ENCODE measurements at regions not wholly inside any gene's neighbourhood (a gene's known extent, or its start where the extent isn't known, plus 50 kb on each side); places are given as distances from the start of the nearest gene placed in this dataset.
A peak's percentile ranks its signal among the peaks of the same experiment; 100 is the strongest.

DNA sequence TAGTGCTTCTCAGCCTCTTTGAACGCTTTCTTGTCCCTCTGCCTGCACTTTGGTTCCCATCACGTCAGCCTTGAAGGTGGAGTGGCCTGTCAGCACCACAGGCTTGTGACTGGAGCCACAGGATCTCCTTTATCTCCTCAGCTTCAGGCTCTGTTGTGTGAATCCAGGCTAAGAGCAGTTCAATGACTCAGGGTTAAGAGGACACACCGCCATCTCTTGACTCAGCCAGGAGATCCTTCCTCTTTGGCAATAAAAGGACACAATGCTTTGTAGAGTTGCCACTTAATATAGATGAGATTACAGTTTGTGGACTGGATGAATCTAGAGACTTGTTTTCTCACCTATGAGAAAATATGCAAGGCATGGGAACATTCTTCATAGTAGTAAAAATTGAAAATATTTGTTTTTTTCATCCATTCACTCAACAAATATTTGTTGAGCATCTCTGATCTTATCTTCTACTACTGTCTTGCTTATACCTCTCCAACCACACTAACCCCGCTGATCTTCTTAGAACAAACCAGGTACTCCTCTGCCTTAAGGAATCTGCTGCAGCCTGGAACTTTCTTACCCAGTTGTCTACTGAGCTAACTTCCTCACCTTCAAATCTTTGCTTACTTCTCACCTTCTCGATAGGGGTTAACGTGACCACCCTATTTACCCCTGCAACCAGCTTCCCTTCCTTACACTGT lies 62.3 kb downstream of the UCHL1 start:
- no peak for DNase-seq

DNA sequence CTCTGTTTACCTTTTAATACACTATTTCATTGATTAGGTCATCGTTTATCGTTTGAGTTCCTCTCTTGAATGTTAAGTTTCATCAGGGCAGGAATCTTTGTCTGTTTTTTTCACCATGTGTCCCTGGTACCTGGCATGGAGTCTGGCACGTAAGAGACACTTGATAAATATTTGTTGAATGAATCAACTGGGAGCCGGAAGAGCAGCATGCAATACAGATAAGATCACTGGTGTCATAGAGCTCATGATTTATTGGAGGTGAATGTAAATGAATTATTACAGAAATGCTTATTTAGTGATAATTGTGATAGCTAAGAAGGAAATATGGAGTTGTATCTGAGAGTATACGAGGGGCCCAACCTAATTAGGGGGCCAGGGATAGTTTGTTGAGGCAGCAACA lies 62.8 kb downstream of the UCHL1 start:
- DNase-seq, result no peak

DNA sequence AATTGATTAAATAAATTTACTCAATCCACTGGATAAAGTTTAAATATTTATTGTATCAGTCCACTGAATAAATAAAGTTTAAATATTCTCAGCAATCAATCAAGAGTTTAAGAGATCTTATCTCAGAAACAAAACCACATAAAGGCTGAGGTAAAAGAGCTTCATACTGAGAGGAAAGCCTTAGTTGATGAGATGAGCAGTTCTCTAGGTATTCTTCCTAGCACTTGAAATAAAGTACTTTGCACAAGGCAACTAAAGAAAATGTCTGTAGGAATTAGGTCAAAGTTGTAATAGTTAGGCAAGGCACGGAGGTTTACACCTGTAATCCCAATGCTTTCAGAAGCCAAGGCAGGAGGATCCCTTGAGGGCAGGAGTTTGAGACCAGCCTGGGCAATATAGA lies 63.5 kb downstream of the UCHL1 start:
- no peak for DNase-seq

DNA sequence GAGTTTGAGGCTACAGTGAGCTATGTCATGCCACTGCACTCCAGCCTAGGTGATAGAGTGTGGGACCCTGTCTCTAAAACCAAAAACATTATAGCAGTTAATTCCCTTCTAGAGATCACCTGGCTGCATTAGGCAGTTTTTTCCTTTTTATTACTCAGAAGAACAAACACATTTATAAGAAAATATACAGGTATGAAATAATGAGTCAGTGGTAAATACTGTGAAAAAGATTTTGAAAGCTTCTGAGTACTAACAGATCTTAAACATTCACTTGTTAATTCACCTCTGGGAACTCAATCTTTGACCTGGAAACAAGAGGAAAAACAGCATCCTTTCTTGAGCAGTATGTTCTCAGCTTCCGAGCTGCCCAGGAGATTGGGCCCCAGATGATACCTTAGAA lies 64.1 kb downstream of the UCHL1 start:
- DNase-seq, result no peak

DNA sequence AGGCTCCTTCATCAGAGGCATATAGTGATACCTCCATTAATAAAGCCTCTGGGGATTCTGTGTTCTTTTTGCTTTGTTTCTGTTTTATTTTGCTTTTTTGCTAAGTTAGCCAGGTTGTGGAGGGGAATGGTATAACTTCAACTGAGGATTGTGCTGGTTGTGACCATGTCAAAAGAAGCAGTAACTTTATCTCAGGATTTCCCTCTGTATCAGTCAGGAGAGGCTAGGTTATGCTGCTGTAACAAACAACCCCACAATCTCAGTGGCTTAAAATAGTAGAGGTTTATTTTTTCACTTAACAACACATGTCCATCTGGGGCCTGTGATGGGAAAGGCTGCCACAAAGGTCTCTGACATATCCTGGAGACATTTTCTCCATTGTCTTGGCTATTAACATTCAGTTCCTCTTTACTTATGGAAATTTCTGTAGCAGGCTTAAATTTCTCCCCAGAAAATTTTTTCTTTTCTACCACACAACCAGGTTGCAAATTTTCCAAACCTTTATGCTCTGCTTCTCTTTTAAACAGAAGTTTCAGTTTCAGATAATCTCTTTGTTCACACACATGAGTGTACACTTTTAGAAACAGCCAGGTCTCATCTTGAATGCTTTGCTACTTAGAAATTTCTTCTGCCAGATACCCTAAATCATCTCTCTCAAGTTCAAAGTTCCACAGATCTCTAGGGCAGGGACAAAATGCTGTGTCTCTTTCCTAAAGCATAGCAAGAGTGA lies 64.7 kb downstream of the UCHL1 start:
- DNase-seq, result no peak

DNA sequence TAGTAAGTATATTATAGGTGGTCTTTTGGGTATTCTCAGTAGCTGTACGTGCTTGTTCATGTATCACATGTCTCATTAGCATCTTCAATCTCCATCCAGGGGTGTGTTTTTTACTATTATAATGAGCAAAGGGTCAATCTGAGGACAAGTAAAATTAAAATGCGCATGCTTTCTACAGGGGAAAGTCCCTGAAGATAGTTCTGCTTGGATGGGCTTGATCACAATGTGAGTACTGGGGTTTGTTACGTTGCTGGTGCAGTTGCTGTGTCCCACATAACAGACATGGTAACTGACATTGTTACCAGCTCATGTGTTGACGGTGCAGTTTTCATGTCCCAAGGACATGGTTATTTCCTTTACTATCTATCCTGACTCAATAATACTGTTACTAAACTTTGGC lies 65.9 kb downstream of the UCHL1 start:
- peak; percentile 21 for DNase-seq

DNA sequence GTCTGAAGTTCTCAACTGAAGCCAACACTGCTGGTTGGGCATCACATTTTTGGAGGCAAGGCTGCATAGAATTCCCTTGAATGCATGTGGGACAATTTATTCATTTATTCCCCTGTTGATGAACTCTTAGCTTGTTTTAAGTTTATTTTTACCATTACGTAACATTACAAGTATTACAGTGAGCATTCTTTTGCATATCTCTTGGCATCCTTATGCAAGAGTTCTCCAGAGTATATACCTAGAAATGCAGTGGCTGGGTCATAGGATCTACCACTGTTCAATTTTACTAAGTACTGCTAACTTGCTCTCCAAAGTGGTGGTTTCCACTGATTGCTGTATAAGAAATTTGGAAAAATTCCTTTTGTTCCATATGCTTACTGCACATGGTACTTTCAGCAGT lies 66.5 kb downstream of the UCHL1 start:
- no peak for DNase-seq

DNA sequence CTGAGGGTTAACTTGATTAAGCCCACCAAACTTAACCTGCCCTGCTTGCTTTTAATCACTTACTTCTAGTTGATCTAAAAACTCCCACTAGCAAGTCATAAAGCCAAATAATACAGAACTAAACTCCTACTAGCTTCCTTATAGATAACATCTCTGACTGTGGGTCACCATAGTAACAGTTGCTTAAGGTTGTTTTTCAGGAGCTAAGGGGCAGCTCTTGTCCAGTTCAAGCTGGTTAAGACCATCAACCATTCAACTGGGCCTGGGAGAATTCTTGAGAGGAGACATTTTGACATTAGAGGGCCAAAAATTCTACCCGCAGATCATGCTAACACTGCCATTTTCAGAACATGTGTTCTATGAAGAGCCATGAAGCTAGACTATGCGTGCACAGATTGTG lies 67.0 kb downstream of the UCHL1 start:
- no peak for DNase-seq

DNA sequence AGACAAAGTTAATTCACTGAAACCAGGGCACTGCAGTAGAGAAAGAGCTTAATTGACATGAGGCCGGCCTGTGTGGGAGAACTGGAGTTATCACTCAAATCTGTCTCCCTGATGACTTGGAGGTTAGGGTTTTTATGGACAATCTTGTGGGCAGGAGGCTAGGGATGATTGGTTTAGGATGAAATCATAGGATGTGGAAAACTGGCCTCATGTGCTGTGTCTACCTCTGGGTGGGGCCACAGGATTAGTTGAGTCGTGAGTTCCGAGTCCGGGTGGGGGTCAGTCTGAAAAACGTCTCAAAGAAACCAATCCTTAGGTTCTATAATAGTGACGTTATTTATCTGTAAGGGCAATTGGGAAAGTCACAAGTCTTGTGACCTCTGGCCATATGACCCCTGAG lies 68.1 kb downstream of the UCHL1 start:
- no peak for DNase-seq

DNA sequence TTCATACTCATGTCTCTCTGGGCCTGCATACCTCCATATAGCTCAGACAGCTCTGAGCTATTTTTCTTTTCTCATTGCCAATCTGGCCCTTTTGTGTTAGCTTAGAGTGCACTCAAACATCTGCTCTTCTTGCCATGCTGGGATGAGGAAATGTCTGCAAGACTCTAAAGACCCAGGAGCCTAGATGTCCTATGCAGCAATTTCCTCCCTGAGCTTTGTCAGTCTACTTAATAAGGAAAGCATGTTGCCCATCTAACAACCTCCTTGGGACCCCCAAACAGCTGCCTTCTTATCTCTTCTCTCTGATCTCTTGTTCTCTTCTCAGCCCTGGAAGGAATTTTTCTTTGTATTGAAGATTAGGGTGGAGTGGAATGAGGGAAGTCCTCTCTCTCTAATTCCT lies 69.2 kb downstream of the UCHL1 start:
- DNase-seq, result no peak

DNA sequence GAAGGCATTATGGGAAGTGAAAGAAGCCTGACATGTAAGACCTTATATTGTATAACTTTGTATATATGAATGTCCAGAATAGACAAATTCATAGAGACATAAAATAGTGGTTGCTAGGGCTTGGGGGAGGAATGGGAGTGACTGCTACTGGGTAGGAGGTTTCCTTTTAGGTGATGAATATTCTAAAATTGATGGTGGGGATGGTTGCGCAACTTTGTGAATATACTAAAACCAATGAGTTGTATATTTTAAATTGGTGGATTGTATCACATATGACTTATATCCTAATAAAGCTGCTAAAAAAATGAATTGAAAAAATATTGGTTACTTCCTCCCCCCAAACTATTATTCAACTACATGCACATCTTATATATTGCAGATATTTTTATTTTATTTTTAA lies 70.0 kb downstream of the UCHL1 start:
- DNase-seq, result no peak

DNA sequence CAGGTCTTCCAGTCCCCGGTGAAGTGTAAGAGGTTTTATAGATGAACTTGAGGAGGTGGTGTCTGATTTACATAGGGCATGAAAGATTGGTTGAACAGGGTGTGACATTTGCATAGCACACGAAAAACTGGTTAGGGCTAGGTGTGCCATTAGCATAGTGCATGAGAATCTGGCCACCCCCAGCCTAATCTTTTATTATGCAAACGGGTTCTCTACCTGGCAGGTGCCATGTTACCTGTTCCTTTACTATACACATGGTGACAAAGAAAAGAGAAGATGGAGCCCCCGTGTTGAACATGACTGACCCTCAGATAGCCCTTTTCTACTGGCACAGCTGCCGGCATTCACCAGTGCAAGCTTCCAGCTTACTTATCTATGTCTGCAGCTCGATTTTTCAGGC lies 71.0 kb downstream of the UCHL1 start:
- peak; percentile 62 for DNase-seq

DNA sequence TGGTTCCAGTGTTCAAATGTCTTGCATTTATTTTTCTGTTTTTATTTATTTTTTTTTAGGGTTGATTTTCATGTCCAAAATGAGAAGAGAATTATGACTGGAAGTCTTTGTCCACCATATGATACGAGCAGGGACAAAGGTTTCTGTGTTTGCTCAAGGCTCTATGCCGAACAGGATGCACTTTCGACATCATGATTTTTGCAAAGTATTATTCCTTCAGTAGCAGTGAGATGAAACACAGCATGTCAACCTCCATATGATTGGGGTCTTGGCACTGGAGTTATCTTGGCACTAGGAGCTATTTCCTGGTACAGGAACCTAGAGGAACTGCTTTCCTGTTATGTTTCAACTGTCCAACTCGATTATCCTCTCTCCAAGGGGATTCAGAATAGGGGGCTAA lies 72.6 kb downstream of the UCHL1 start:
- no peak for DNase-seq

DNA sequence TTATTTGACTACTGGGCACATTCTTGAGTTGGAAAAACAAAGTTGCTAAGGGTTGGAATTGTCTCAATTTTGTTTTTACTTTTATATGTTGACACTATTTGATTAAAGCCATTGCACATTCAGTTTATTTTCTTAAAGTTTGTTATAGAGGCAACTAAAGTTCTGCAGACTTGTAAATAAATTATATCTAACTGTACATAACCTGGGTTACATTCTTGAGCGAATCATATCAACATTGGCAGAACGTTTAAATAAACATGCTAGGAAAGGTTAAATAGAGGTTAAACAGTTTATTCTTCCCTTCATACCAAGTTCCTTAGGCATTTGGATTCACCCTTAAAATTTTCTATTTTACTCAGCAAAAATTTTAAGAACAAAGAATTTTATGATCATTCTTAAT lies 74.5 kb downstream of the UCHL1 start:
- DNase-seq, result no peak

DNA sequence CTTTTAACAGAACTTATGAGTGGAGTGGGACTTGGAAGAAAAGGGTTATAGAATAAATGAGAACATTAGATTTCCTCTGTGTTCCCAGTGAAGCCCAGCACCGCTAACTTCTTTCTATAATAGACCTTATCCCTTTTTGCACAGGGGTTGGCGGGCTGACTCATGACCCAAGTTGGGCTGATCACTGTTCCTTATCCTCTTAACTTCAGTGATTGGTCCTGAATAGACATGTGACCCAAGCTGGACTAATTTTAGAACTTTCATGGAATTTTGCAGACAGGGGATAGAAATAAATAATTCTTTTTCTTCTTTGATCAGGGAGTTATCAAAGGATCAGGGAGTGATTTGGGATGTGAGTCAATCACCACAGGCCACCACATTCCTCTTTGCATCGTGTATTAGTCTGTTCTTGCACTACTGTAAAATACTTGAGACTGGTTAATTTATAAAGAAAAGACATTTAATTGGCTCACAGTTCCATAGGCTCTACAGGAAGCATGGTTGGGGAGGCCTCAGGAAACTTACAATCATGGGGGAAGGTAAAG lies 75.9 kb downstream of the UCHL1 start:
- no peak for DNase-seq

DNA sequence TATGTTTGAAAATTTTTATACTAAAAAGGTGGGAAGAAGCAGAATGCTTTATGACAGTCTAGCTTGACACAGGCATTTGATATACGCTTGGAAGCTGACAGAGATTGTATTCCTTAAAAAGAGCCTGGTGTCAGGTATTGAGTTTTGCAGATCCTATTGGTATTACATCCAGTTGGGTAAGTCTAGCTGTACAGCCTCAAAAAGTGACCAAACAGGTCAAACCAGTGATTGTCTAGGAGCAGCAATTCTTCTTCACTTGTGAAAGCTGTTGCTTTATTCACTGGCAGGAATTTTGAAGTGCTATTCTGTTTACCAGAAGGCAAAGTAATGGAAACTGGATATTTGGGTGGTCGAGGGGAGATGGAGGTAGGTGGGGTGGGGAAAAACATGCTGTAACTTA lies 77.5 kb downstream of the UCHL1 start:
- DNase-seq, result peak; percentile 20

DNA sequence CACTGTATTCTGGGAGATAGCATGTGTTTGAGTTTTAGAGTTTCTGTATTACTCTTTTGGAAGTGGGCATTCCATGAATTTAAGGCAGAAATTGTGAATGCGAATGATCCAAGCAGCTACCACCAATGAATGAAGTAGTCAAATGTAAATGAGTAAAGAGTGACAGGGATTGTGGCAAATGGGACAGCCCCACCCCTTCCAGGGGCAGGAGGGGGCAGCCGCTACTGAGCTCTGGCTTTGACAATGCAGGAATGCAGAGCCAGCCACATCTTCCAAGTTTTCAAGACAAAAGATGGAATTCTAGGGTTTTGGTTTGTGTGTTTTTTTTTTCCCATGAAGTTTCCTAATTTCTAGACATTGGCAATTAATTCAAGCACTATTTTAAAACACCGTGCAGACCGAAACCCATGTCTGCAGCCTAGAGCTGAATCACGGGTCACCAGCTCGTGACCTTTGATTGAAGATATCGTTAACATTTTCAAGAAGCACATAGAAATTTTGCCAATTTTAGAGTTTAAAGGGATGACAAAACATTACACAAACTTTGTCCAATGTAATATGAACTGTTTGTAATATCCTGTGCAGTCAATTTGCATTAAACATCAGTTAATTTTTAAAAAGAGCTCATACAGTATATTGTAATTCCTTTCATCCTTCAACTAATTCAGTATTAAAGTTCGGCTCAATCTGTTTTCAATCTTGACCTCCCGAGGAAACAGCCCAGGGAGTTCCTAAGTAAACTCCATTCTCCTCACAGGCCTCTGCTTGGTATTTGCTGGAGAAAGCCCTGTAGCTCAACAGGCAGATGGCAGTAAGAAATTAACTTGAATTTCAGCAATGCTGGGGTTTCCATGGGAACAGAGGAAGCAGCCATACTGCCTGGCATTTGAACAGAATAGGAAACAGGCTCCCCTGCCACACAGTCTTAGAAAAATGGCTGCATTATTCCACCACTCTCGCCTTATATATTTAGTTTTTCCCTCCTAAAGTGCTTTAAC lies 83.4 kb downstream of the UCHL1 start:
- DNase-seq, result no peak

DNA sequence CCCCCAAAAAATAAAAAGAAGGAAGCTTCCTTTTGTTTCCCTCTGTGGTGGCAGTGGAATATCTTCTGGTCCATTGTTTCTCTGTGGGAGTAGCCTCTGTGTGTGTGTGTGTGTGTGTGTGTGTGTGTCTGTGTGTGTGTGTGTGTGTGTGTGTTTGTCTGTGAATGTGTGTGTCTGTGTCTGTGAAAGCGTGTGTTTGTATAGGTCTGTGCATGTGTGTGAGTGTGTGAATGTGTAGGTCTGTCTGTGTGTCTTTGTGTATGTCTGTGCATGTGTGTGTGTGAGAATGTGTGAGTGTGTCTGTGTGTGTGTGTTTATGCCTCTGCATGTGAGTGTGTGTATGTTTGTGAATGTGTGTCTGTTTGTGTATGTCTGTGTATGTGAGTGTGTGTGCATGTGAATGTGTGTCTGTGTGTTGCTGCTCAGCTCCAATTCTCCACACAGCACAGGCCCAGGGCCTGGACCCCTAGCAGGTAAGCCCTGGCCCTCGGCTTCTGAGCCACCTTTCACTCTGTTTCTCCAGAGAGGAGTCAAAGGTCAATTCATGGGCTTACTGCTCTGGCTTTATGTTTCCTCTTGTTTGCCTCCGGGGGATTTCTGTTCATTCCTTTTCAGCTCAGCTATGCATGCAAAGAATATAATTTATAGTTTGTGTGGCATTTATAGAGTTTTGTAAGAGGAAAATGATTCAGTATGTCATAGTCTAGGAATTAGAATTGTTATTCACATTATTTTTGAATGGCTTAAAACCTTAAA lies 89.8 kb downstream of the UCHL1 start:
- no peak for DNase-seq

DNA sequence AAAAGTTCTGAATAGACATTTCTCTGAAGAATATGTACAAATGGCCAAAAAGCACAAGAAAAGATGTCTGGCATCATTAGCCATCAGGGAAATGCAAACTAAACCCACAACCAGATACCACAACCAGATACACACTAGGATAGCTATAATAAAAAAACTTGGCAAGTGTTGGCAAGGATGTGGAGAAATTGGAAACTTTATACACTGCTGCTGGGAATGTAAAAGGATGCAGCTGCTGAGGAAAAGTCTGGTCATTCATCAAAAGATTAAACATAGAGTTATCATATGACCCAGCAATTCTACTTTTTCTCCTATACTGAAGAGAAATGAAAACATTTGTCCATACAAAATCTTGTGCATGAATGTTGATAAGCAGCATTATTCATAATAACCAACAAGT lies 92.3 kb downstream of the UCHL1 start:
- DNase-seq, result no peak

DNA sequence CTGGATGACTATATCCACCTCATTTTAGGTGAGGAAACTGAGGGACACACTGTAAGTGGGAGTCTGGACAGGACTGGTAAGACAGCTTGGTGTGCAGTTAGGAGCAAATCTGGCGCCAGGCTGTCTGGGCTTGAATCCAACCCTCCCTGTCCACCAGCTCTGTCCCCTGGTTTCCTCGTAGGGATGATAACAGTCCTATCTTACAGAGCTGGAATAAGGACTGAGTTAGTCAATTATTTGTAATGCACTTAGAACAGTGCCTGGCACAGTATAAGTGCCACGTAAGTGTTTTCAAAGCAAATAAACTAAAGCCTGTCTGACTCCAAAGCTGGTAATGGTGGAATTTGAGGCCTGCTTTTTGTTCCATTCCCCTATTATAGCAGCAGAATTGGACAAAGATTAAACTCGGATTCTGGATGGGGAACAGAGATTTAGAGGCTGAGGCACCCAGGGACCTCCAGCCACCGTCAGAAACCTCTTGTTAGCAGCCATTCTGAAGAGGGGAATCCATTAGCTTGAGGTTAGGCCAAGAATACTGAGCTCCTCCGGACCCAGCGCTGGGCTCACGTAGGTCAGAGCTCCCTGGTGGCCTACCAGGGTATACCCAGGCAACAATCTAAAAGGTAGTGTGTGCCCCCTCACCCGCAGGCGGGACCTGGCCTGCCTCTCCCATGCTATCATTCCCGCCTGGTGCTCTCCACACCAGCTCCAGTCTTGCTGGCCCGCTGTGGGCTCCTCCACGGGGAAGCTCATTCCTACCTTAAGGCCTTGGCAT lies 102.1 kb downstream of the UCHL1 start:
- no peak for DNase-seq

DNA sequence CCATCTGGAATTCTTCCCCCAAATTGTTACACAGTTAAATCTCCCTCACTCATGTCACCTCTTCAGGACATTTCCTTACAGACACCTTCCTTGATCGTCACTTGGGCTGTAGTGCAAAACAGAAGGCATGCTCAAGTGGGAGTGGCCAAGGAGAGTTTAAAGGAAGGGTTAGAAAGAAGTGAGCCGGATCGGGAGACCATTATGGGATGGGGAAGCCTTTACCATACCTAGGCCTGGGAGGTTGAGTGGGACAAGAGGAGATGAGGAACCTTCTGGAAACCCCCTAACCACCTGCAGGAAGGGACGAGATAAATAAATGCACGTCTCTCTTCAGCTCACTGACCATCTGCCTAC lies 102.7 kb downstream of the UCHL1 start:
- no peak for DNase-seq

DNA sequence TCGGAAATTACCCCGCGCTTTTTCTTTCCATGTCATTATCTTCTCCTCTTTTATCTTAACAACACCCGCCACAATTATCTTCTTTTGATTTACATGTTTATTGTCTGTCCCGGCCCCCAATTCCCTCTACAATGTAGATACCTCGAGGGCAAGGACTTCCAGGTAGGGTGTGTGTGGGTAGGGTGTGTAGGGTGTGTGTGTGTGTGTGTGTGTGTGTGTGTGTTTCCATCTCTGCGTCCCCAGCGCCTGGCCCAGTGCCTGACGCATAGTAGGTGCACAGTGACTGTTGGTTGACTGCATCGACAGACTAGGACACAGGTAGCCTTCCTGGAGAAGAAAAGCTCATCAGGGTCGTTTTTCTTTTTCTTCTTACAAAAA lies 103.1 kb downstream of the UCHL1 start:
- no peak for DNase-seq

Measured in NCI-H526 treated with DMSO at 0.1 percent for 48 hours (cell line).